ENCODE measurements at regions not wholly inside any gene's neighbourhood (a gene's known extent, or its start where the extent isn't known, plus 50 kb on each side); places are given as distances from the start of the nearest gene placed in this dataset.

GRCh38 chr16:17559394-17559793, 88.6 kb upstream of the XYLT1 start:
- Histone ChIP-seq H3K4me3 (no peak overlapping the region), H3K36me3 (no peaks in the 10 kb centered on the region), H3K4me1 (no peaks in the 10 kb centered on the region), H3K27ac (no peak overlapping the region), H3K9me3 (no peaks in the 10 kb centered on the region), H3K27me3 (no peaks in the 10 kb centered on the region)
- WGBS, 2 donors (ENCODE audit: low coverage in 1 of 2), result 66 to 73% methylated on average over 3 to 6 of the region's 6 CpGs
- in situ Hi-C loops (cut with MboI; ENCODE audit: low pct_ligation_motif_present in 1 of 4, low pct_unique_long_range_greater_than_20kb in 1 of 4, low sequenced_read_pairs in 3 of 4), result no loop called here
- TF ChIP-seq POLR2AphosphoS5 (IDR thresholded peaks at IDR 0.05) (no peak), EP300 (IDR thresholded peaks at IDR 0.05; ENCODE audit: low read depth) (no peak), CTCF (IDR thresholded peaks at IDR 0.05) (no peak), POLR2A (IDR thresholded peaks at IDR 0.05) (no peak)
- intact Hi-C loops (cut with DNase I; ENCODE audit: low total_unique reads), result no loop called here
- no peak for DNase-seq

GRCh38 chr16:17557949-17558348, 87.2 kb upstream of the XYLT1 start:
- H3K27ac ChIP-seq, result no peak overlapping the region
- H3K36me3 ChIP-seq, result no peaks in the 10 kb centered on the region
- WGBS, 2 donors (ENCODE audit: low coverage in 1 of 2), result 62 to 83% methylated on average over 2 to 5 of the region's 5 CpGs
- TF ChIP-seq EP300 (IDR thresholded peaks at IDR 0.05; ENCODE audit: low read depth) (no peak), POLR2A (IDR thresholded peaks at IDR 0.05) (no peak), CTCF (IDR thresholded peaks at IDR 0.05) (no peak), POLR2AphosphoS5 (IDR thresholded peaks at IDR 0.05) (no peak)
- no peaks in the 10 kb centered on the region for H3K9me3 ChIP-seq
- intact Hi-C loops (cut with DNase I; ENCODE audit: low total_unique reads), result no loop called here
- no peak for DNase-seq
- in situ Hi-C loops (cut with MboI; ENCODE audit: low pct_ligation_motif_present in 1 of 4, low pct_unique_long_range_greater_than_20kb in 1 of 4, low sequenced_read_pairs in 3 of 4), result no loop called here
- H3K4me3 ChIP-seq, result no peak overlapping the region
- no peaks in the 10 kb centered on the region for H3K27me3 ChIP-seq
- no peaks in the 10 kb centered on the region for H3K4me1 ChIP-seq

DNA sequence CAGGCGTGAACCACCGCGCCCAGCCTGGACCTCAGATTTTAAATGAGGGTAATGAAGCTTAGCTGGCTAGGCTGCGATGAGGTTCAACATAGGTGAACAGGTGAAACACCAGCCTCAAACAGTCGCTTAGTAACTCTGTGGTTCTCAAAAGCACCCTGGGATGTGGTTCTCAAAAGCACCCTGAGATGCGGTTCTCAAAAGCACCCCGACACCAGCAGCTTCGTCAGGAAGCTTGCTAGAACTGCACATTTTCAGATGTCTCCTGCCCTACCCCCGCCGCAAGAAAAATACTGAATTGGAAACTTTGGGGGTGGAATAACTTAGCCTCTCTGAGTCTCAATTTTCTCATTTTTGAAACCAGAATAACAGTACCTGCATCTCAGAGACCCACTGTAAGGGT, 86.7 kb upstream of the XYLT1 start:
- intact Hi-C loops (cut with DNase I; ENCODE audit: low total_unique reads), result no loop called here
- Histone ChIP-seq H3K4me1 (no peaks in the 10 kb centered on the region), H3K36me3 (no peaks in the 10 kb centered on the region), H3K27me3 (no peaks in the 10 kb centered on the region), H3K27ac (no peak overlapping the region), H3K4me3 (no peak overlapping the region), H3K9me3 (no peaks in the 10 kb centered on the region)
- TF ChIP-seq CTCF (IDR thresholded peaks at IDR 0.05) (no peak), EP300 (IDR thresholded peaks at IDR 0.05; ENCODE audit: low read depth) (no peak), POLR2AphosphoS5 (IDR thresholded peaks at IDR 0.05) (no peak), POLR2A (IDR thresholded peaks at IDR 0.05) (no peak)
- DNase-seq, result no peak
- in situ Hi-C loops (cut with MboI; ENCODE audit: low pct_ligation_motif_present in 1 of 4, low pct_unique_long_range_greater_than_20kb in 1 of 4, low sequenced_read_pairs in 3 of 4), result no loop called here
- 86 to 100% methylated on average over 3 to 10 of the region's 10 CpGs for WGBS, 2 donors (ENCODE audit: low coverage in 1 of 2)

- in situ Hi-C loops (cut with MboI; ENCODE audit: low pct_ligation_motif_present in 1 of 4, low pct_unique_long_range_greater_than_20kb in 1 of 4, low sequenced_read_pairs in 3 of 4) (no loop called here), intact Hi-C loops (cut with DNase I; ENCODE audit: low total_unique reads) (no loop called here)
- Histone ChIP-seq H3K27me3 (no peaks in the 10 kb centered on the region), H3K36me3 (no peaks in the 10 kb centered on the region), H3K27ac (no peak overlapping the region), H3K9me3 (no peaks in the 10 kb centered on the region), H3K4me3 (no peak overlapping the region), H3K4me1 (no peaks in the 10 kb centered on the region)
- no peak for DNase-seq
- no peak for TF ChIP-seq EP300 (IDR thresholded peaks at IDR 0.05; ENCODE audit: low read depth)
- TF ChIP-seq CTCF (IDR thresholded peaks at IDR 0.05), result peak; percentile 27 to 52 (median 45)
- 33 to 67% methylated on average over 1 to 7 of the region's 7 CpGs for WGBS, 2 donors (ENCODE audit: low coverage in 1 of 2)
These were observed 85.7 kb upstream of the XYLT1 start for GRCh38 chr16:17556276-17557052.
